ENCODE measurements at regions not wholly inside any gene's neighbourhood (a gene's known extent, or its start where the extent isn't known, plus 50 kb on each side); places are given as distances from the start of the nearest gene placed in this dataset.

DNA sequence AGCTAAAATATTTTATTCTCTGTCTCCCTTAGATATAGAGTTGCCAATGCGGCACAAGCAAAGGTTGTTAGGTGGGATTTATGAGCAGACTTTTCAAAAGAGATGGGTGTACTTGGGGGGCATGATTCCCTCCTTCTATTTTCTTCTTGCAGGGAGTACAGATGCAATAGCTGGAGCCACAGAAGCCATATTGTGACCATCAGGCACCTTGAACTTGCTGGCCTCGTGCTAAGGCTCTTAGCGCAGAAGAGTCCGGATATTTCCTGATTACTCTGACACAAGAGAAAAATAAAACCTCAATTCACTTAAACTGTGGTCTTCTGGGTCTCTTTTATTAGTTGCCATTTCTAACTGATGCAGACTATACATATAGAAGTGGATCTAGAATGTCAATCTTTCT lies 547.4 kb downstream of the MIAT start:
- ATAC-seq = no peak
- DNase-seq (ENCODE audit: missing footprints) = no peak
- intact Hi-C loops (cut with DNase I) = no loop called here

DNA sequence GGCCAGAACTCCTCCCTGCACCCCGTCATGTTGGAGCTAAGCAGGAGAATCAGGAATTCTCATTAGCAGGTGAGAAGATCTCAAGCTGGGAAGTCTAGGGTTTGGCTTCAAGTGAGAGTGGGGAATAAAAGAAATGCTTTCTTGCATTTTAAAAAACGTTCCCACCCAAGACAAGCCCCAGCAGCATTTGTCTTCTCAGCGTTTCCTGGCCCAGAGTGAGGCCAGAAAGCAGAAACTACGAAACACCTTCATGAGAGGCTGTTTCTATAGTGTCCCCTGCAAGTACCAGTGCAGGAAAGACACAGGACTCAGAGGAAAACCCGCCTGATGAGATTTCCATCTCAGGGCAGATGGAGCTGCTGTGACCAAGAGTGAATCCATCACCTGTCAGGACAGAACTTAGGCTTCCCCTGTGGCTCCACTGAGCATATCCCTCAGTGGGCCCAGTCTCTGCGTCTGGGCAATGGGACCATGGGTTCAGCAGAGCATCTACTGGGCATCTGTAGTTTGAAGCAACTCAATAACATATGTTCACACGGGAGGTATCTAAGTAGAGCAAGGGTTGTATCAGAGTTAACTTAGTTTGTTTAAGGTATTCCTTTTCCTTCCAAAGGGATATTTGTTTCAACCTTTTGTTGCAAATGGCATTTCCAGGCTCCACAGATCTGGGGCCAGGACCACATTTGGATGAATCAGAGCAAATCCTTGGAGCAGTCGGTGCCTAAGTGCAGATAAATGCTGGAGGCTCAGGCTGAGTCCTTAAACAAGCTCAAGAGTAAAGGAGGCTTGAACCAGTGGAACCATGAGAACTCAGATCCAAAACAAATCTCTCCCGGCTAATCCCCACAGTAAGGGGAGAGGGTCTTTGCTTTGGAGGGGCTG lies 548.3 kb downstream of the MIAT start:
- ATAC-seq (no peak), DNase-seq (ENCODE audit: missing footprints) (no peak)

DNA sequence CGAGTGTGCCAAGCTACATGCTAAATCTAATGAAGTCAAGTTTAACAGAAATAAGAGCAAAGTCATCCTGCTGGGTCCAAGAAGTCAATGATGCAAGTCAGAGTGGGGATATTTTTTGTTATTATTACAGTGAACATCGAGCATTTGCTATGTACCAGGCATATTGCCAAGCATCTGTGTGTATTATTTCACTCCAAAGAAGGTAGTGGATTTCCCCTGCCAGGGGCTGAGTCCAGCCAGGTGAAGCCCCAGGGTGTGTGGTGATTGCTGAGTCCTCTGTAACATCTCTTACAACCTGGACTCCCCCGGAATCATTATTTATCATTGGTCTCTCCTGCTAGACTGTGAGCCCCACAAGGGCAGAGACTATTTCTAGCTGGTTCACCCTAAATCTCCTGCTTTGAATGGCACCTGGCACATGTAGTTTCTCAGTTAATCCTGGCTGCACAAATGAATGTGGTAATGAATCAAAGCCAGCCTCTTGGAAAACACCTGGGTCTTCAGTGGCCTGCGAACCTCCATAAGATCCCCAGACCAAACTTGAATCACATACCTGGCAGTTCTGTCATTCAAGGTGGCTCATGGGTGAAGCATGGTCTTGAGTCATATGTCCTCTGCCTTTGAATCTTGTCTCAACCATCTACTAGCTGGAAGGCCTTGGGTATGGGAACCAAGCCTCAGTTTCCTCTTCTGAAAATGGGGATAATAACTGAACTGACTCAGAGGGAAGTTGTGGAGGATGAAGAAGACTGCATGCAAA lies 549.2 kb downstream of the MIAT start:
- ATAC-seq = no peak
- DNase-seq (ENCODE audit: missing footprints) = no peak
- intact Hi-C loops (cut with DNase I) = no loop called here

More for the DNA sequence above, 548.3 kb downstream of the MIAT start:
- intact Hi-C loops (cut with DNase I) = no loop called here

DNA sequence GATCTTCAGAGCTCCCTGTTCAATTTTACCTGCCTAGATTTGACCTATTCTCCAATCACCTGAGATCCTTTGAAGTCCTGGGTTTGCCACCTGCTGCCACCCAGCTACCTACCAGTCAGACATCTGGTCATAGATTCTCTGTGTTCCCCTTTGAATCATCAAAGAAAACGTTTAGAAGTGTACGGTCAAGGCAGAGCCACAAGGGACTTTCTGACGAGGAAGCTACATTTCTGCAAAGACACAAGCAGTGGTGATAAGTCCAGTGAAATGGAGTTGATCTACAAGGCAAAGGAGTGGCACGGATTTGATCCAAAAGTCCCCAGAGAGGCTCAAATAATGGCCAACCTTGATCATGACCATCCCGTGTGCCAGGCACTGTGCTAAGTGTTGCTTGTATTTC lies 549.9 kb downstream of the MIAT start:
- ATAC-seq (no peak), DNase-seq (ENCODE audit: missing footprints) (no peak)
- intact Hi-C loops (cut with DNase I) = no loop called here

DNA sequence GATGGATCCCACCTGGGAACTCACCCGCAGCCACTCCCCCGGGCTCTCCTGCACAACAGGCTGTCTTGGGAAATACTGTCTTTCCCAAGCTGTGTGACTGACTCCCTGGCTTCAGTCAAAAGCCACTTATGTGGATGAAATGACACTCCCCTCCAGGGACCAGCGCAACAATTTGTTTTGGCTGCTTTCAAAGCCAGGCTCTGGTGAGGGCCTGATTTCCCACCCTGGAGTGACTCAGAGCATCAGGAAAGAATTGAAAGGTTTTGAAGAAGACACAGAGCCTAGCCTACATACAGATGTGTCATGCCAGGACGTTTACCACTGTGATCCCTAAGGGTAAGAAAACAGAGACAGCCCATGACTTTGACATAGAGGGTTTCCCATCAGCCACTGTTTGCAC lies 550.5 kb downstream of the MIAT start:
- DNase-seq (ENCODE audit: missing footprints) = no peak
- ATAC-seq = no peak
- intact Hi-C loops (cut with DNase I) = no loop called here

DNA sequence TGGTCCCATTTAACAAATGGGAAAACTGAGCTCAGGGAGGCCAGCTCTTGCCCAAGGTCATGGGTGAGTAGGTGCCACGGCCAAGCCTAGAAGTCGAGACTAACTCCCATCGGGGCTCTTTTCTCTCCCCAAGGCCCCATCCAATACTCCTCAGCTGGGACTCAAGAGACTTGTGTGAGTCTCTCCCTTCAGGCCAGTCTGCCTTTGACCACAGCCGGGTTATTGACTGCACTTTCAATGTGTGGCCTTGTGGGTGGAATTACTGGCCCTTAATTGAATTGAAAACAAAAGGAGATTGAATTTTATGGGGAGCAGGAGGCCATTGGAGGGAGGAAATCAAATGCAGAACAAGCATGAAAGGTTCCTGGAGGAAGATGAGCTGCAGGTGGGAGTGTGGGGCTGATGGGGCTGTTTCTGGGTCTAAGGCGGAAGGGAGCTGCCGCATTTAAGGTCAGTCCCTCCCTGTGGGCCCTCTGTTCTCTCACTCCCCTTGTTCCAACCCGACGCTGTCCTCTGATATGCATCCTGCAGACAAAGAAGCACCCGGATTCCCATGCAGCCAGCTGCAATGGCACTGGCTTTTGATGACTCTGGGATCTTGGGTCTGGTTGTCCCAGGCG lies 552.8 kb downstream of the MIAT start:
- DNase-seq (ENCODE audit: missing footprints) (no peak), ATAC-seq (no peak)
- intact Hi-C loops (cut with DNase I) = loop anchor here (10.0 kb wide), 1 partner anchor 105 kb away; no protein-coding TSS in a partner anchor

DNA sequence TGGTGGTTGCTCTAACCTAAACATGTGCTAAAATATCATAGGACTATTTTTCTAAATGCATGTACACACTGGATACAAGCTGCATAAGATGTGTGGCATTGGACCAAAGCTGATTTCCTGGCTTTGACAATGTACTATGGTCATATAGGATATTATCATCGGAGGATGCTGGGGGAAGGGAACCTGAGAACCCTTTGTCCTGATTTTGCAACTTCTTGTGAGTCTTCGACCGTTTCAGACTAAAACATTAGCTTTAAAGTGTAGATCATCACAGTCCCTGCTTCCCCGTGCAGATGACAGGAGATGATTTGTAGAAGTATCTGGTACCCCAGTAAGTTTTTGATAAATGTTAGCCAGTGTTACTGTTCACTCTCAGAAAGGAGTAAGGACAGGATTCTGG lies 554.7 kb downstream of the MIAT start:
- no peak for ATAC-seq
- intact Hi-C loops (cut with DNase I) = loop anchor here (10.0 kb wide), 1 partner anchor 107 kb away; no protein-coding TSS in a partner anchor
- DNase-seq (ENCODE audit: missing footprints) = no peak

DNA sequence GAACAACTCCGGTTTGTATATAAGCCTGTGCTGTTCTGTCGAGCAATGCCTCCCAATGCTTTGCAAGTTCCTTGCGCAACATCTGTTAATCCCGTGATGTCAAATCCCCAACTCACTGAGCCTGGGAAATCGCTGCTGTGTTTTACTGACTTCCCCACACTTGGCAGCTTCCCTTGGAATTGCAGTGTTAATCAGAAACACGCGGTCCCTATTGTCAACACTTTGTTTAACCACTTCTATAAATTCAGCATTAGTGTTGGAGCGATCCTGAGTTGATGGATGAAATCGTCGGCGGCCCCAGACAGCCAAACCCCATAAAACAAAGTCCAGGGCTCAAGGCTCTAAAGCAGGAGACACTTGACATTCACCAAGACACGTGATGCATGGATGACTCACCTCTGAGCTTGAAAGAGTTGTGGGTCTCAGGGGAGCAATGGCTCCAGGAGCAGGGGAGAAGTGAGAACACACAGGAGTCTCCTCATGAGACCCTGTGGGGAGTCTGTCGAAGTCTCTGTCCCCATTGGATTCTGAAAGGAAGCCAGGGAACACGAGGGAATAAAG lies 555.3 kb downstream of the MIAT start:
- ATAC-seq (peak; percentile 84), DNase-seq (ENCODE audit: missing footprints) (no peak)
- intact Hi-C loops (cut with DNase I) = loop anchor here (10.0 kb wide), 1 partner anchor 108 kb away; no protein-coding TSS in a partner anchor

DNA sequence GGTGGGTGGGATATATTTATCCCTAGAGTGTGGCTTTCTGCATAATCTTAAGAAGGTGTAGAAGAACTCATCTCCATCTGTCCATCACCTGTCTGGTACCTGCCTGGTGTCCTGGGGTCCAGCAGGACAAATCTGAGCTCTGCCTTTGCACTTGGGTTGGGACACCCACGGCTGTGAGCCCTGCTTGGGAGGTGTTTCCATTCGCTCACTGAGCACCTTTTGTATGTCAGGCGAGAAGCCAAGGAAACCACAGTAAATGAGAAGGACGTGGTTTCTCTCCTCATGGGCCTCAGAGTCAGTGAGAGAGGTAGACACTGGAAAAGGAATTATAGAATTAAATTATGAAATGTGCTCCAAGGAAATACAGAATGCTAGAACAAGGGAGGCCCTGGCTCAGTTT lies 555.9 kb downstream of the MIAT start:
- intact Hi-C loops (cut with DNase I) = loop anchor here (10.0 kb wide), 1 partner anchor 108 kb away; no protein-coding TSS in a partner anchor
- ATAC-seq (no peak), DNase-seq (ENCODE audit: missing footprints) (no peak)

DNA sequence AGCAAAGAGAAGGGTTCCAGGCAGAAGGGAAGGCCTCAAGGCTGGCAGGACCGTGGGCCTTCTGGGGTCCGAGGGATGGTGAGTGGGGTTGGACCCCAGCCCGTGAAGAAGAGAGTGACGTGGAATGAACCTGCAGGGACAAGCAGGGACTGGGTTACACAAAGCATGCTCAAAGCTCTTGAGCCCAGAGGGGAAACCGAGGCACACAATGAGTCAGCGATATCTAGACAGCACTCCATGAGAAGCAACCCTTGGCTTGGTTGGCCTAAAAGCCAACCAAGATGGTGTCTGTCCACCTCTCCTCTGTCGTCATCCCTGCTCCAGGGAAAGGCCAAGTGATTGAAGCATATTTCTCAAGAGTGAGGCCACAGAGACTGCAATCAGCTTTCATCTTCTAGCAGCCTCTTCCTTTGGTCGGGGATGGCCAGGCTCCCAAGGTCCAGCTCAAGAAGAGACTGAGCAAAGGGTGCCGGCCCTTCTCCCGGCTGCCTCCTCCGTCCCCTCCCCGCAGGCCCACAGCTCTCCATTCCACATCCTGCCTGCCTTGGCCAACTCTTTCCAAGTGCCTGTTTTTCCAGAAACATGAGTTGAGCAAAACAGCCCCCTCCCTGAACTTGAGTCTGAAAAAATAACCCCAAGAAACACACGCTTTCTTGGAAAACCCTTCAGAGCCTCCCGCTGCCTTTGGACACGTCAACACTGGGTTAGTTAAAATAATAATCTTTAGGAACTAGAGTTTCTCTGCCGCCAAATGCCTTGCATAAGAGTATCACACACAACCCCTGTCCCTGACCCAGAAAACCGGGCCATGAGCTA lies 556.6 kb downstream of the MIAT start:
- intact Hi-C loops (cut with DNase I) = loop anchor here (10.0 kb wide), 1 partner anchor 109 kb away; no protein-coding TSS in a partner anchor
- DNase-seq (ENCODE audit: missing footprints) = peak; percentile 88
- peak; percentile 80 for ATAC-seq

DNA sequence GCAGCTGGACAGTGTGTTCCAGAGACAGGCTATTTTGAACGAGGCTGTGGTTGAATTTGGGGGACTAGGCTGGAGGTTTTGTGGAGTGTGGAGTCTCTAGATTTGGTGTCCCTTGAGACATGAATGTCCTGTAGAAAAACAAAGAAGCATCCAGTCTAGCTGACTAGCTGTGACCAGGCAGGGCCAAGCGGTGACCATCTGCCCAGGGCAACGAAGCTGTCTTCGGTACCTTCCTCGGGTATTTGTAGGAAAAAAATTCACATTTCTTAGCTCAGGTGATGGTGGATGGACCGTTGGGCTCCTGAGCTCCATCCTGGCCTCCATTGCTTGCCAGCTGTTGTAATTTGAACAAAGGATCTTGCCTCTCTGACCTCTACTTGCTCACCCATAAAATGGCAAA lies 557.3 kb downstream of the MIAT start:
- DNase-seq (ENCODE audit: missing footprints) = no peak
- no peak for ATAC-seq
- intact Hi-C loops (cut with DNase I) = loop anchor here (10.0 kb wide), 1 partner anchor 110 kb away; no protein-coding TSS in a partner anchor

DNA sequence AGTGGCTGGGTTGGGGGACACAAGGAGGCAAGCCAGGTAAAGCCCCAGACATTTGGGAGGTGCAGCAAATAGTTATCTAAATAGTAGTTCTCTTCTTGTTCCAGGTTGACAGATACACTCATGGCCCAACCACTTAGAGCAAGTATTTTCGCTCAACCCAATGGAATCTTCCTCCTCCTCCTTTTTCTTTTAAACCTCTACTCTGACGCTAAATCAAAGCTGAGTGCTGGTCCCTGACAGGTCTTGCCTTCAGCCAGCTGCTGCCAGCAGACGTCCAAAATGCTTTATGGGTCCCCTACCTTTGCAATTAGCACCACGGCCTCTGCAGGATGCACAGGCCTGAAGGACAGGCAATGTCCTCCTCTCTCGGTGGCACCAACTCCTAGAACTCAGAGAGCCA lies 558.5 kb downstream of the MIAT start:
- ATAC-seq (no peak), DNase-seq (ENCODE audit: missing footprints) (no peak)
- intact Hi-C loops (cut with DNase I) = loop anchor here (10.0 kb wide), 1 partner anchor 111 kb away; no protein-coding TSS in a partner anchor

DNA sequence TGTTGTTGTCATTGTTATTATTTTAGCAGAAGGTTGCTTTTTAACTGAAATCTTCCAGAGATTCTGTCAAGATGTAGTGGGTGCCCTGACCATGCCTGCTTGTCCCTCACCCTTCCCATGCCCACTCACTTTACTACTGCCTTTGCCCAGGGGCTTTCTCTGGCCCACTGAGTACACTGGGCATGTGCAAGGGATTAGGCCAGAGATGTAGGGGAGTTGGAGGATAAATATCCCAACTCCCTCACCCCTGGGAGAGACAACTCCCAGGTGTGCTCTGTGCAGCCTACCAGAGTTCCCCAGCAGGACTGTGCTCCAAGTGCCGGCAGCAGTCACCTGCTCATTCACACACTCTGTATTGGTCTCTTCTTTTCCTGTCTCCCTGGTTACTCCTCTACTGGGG lies 559.1 kb downstream of the MIAT start:
- intact Hi-C loops (cut with DNase I) = loop anchor here (10.0 kb wide), 1 partner anchor 112 kb away; no protein-coding TSS in a partner anchor
- ATAC-seq (no peak), DNase-seq (ENCODE audit: missing footprints) (no peak)

DNA sequence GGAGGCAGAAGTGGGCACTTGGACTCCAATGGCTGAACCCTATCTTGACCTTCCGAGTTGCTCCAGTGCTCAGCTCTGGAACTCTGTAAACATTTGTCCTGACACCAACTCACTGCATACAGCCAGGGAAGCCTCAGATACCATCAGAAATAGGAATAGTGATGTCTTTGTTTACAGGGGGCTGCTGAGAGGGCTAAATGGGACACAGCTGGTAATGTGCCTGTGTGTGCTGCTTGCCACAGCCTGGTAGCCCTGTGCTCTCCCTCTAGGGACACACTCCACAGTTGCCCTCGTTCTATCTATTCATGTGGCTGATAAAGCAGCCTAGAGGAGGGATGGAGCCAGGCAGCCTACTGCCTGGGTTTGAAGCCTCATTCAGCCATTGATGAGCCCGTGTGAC lies 559.8 kb downstream of the MIAT start:
- intact Hi-C loops (cut with DNase I) = loop anchor here (10.0 kb wide), 1 partner anchor 112 kb away; no protein-coding TSS in a partner anchor
- ATAC-seq (no peak), DNase-seq (ENCODE audit: missing footprints) (no peak)

DNA sequence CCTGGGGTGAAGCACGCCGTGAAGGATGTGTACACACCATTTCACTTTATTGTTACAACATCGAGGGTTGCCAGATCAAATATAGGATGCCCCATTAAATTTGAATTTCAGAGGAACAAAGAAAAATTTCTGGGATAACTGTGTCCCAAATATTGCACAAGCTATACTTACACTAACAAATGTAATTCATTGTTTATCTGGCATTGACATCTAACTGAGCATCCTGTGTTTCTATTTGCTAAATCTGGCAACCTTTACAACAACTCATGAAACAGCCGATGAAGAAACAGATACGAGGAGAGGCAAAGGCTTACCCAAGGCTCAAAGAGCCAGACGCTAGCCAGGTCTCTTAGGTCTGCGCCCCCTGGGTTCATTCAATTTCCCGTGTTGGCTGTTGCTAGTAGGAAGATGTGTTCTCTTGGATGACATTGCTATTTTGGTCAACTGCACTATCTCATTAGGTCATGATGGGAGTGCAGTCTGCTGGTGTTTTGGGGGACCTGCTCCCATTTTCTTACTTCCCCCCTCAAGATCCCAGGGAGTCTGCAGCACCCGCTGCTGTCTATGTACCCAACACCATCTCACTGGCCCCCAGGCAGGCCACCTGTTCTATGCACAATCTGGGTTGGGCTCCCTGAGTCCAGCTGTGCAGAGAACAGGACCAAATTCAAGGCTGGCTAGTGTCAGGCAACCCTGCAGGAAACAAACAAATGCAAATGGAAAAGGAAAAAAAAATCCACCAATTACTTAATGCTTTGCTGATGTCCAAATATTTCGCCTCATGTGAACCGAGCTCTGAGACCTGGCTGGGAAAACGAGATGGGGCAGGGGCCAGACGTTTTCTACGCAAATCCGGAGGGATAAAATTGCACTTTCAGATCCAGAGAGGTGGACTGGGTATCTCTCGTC lies 560.9 kb downstream of the MIAT start:
- DNase-seq (ENCODE audit: missing footprints) = no peak
- ATAC-seq = peak; percentile 49
- intact Hi-C loops (cut with DNase I) = loop anchor here (10.0 kb wide), 1 partner anchor 113 kb away; no protein-coding TSS in a partner anchor

DNA sequence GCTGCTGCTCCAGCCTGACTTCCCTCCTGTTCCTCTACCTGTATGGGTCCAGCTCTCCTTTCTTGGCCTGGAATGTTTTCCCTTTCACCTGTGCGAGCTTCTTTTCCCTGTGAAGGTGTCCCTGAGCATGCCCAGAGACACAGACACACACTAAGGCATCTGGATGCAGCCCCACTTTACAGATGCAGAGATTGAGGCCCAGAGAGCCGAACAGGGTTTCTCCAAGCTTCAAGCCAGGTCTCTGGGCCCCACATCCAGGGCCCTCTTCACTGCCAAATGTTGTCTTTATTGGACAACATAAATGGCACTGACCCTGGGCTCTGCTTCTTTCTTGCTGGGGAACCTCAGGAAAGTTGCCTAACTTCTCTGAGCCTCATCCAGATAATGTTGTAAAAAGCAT lies 561.6 kb downstream of the MIAT start:
- ATAC-seq = no peak
- no peak for DNase-seq (ENCODE audit: missing footprints)

DNA sequence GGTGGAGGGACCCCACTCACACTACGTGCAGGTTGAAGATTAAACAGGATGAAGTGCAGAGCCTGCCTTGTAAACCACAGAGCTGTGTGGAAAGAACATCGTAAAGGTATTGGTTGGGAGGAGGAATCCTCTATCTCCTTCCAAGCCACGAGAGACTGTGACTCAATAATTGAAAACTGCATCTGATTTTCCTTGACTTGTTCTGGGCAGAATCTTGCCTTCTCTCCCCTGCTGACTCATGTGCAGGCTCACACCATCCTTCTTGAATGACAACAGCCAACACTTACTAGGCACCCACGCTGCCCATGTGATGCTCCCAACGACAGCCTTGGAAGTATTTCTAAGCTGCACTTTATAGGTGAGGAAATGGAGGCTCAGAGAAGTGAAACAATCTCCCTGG lies 563.0 kb downstream of the MIAT start:
- no peak for DNase-seq (ENCODE audit: missing footprints)
- intact Hi-C loops (cut with DNase I) = no loop called here
- no peak for ATAC-seq

More for the DNA sequence above, 561.6 kb downstream of the MIAT start:
- intact Hi-C loops (cut with DNase I) = loop anchor here (10.0 kb wide), 1 partner anchor 114 kb away; no protein-coding TSS in a partner anchor

Measured in Right ventricle myocardium inferior (tissue), 1 donor.